ENCODE measurements at regions not wholly inside any gene's neighbourhood (a gene's known extent, or its start where the extent isn't known, plus 50 kb on each side); places are given as distances from the start of the nearest gene placed in this dataset.

- no peak for TF ChIP-seq CTCF (conservative IDR thresholded peaks at IDR 0.05; ENCODE audit: low read depth, low read length)
- DNase-seq (ENCODE audit: low read depth) = no peak
- H3K4me3 ChIP-seq (ENCODE audit: low read depth, low read length) = no peak overlapping the region
Measured at GRCh38 chr13:105569816-105570215, 965.6 kb downstream of the EFNB2 start.

GRCh38 chr13:105567951-105568525, 967.4 kb downstream of the EFNB2 start:
- no peak overlapping the region for H3K4me3 ChIP-seq (ENCODE audit: low read depth, low read length)
- no peak for DNase-seq (ENCODE audit: low read depth)
- no peak for TF ChIP-seq CTCF (conservative IDR thresholded peaks at IDR 0.05; ENCODE audit: low read depth, low read length)

GRCh38 chr13:105565136-105565727, 970.2 kb downstream of the EFNB2 start:
- H3K4me3 ChIP-seq (ENCODE audit: low read depth, low read length) = no peak overlapping the region
- TF ChIP-seq CTCF (conservative IDR thresholded peaks at IDR 0.05; ENCODE audit: low read depth, low read length) = no peak
- no peak for DNase-seq (ENCODE audit: low read depth)

GRCh38 chr13:105552078-105552477, 983.4 kb downstream of the EFNB2 start:
- no peak for TF ChIP-seq CTCF (conservative IDR thresholded peaks at IDR 0.05; ENCODE audit: low read depth, low read length)
- H3K4me3 ChIP-seq (ENCODE audit: low read depth, low read length) = no peak overlapping the region
- DNase-seq (ENCODE audit: low read depth) = no peak

- no peak for DNase-seq (ENCODE audit: low read depth)
- no peak for TF ChIP-seq CTCF (conservative IDR thresholded peaks at IDR 0.05; ENCODE audit: low read depth, low read length)
Measured at GRCh38 chr13:105547851-105548250, 987.6 kb downstream of the EFNB2 start.

GRCh38 chr13:105545811-105546210, 989.7 kb downstream of the EFNB2 start:
- H3K4me3 ChIP-seq (ENCODE audit: low read depth, low read length) = no peak overlapping the region
- no peak for TF ChIP-seq CTCF (conservative IDR thresholded peaks at IDR 0.05; ENCODE audit: low read depth, low read length)
- DNase-seq (ENCODE audit: low read depth) = no peak

More at GRCh38 chr13:105547851-105548250, 987.6 kb downstream of the EFNB2 start:
- H3K4me3 ChIP-seq (ENCODE audit: low read depth, low read length) = no peak overlapping the region

- DNase-seq (ENCODE audit: low read depth) = no peak
- H3K4me3 ChIP-seq (ENCODE audit: low read depth, low read length) = no peak overlapping the region
- TF ChIP-seq CTCF (conservative IDR thresholded peaks at IDR 0.05; ENCODE audit: low read depth, low read length) = no peak
Measured at GRCh38 chr13:105543742-105544141, 991.7 kb downstream of the EFNB2 start.
